ENCODE measurements at regions not wholly inside any gene's neighbourhood (a gene's known extent, or its start where the extent isn't known, plus 50 kb on each side); places are given as distances from the start of the nearest gene placed in this dataset.

- H3K4me1 ChIP-seq (ENCODE audit: control insufficient read depth, insufficient read depth, low read length), result peaks cover 7% of the 10 kb centered on the region; the same call in 1 of the 2 replicates
- H3K36me3 ChIP-seq (ENCODE audit: control insufficient read depth, insufficient read depth, low read length), result peaks cover 18% of the 10 kb centered on the region
- no peak overlapping the region for H3K4me3 ChIP-seq (ENCODE audit: low read depth, low read length)
- H3K27ac ChIP-seq (ENCODE audit: low read depth, low read length), result no peak overlapping the region
- no peaks in the 10 kb centered on the region for H3K9me3 ChIP-seq (ENCODE audit: control insufficient read depth, insufficient read depth, low read depth, low read length)
- no peak overlapping the region for H3K9ac ChIP-seq (ENCODE audit: low read length)
- H3K27me3 ChIP-seq (ENCODE audit: control insufficient read depth, insufficient read depth, low read length), result no peaks in the 10 kb centered on the region
Observed at GRCh38 chr11:17157761-17158160, 50.0 kb downstream of the PIK3C2A start.

- H3K4me1 ChIP-seq (ENCODE audit: control insufficient read depth, insufficient read depth, low read length), result peaks cover 7% of the 10 kb centered on the region; the same call in 1 of the 2 replicates
- no peak overlapping the region for H3K9ac ChIP-seq (ENCODE audit: low read length)
- H3K36me3 ChIP-seq (ENCODE audit: control insufficient read depth, insufficient read depth, low read length), result peaks cover 18% of the 10 kb centered on the region
Observed at GRCh38 chr11:17156283-17156682, 51.5 kb downstream of the PIK3C2A start.

GRCh38 chr11:17154409-17155159, 53.2 kb downstream of the PIK3C2A start:
- Histone ChIP-seq H3K9ac (ENCODE audit: low read length) (no peak overlapping the region), H3K9me3 (ENCODE audit: control insufficient read depth, insufficient read depth, low read depth, low read length) (no peaks in the 10 kb centered on the region), H3K4me1 (ENCODE audit: control insufficient read depth, insufficient read depth, low read length) (peaks cover 6% of the 10 kb centered on the region; the same call in 1 of the 2 replicates), H3K36me3 (ENCODE audit: control insufficient read depth, insufficient read depth, low read length) (peaks cover 18% of the 10 kb centered on the region), H3K27me3 (ENCODE audit: control insufficient read depth, insufficient read depth, low read length) (no peaks in the 10 kb centered on the region), H3K4me3 (ENCODE audit: low read depth, low read length) (no peak overlapping the region), H3K27ac (ENCODE audit: low read depth, low read length) (no peak overlapping the region)

More at GRCh38 chr11:17156283-17156682, 51.5 kb downstream of the PIK3C2A start:
- Histone ChIP-seq H3K9me3 (ENCODE audit: control insufficient read depth, insufficient read depth, low read depth, low read length) (no peaks in the 10 kb centered on the region), H3K27ac (ENCODE audit: low read depth, low read length) (no peak overlapping the region), H3K27me3 (ENCODE audit: control insufficient read depth, insufficient read depth, low read length) (no peaks in the 10 kb centered on the region), H3K4me3 (ENCODE audit: low read depth, low read length) (no peak overlapping the region)

GRCh38 chr11:17153757-17154156, 54.0 kb downstream of the PIK3C2A start:
- Histone ChIP-seq H3K9ac (ENCODE audit: low read length) (no peak overlapping the region), H3K9me3 (ENCODE audit: control insufficient read depth, insufficient read depth, low read depth, low read length) (no peaks in the 10 kb centered on the region), H3K27me3 (ENCODE audit: control insufficient read depth, insufficient read depth, low read length) (no peaks in the 10 kb centered on the region), H3K27ac (ENCODE audit: low read depth, low read length) (no peak overlapping the region), H3K36me3 (ENCODE audit: control insufficient read depth, insufficient read depth, low read length) (peaks cover 24% of the 10 kb centered on the region), H3K4me1 (ENCODE audit: control insufficient read depth, insufficient read depth, low read length) (no peaks in the 10 kb centered on the region), H3K4me3 (ENCODE audit: low read depth, low read length) (no peak overlapping the region)

GRCh38 chr11:17152306-17152705, 55.5 kb downstream of the PIK3C2A start:
- H3K9me3 ChIP-seq (ENCODE audit: control insufficient read depth, insufficient read depth, low read depth, low read length), result no peaks in the 10 kb centered on the region

GRCh38 chr11:17150521-17150920, 57.3 kb downstream of the PIK3C2A start:
- H3K27me3 ChIP-seq (ENCODE audit: control insufficient read depth, insufficient read depth, low read length), result no peaks in the 10 kb centered on the region
- peaks cover 45% of the 10 kb centered on the region for H3K36me3 ChIP-seq (ENCODE audit: control insufficient read depth, insufficient read depth, low read length)
- H3K9me3 ChIP-seq (ENCODE audit: control insufficient read depth, insufficient read depth, low read depth, low read length), result no peaks in the 10 kb centered on the region
- no peak overlapping the region for H3K4me3 ChIP-seq (ENCODE audit: low read depth, low read length)
- H3K9ac ChIP-seq (ENCODE audit: low read length), result no peak overlapping the region
- no peak overlapping the region for H3K27ac ChIP-seq (ENCODE audit: low read depth, low read length)
- no peaks in the 10 kb centered on the region for H3K4me1 ChIP-seq (ENCODE audit: control insufficient read depth, insufficient read depth, low read length)

More at GRCh38 chr11:17152306-17152705, 55.5 kb downstream of the PIK3C2A start:
- peaks cover 34% of the 10 kb centered on the region for H3K36me3 ChIP-seq (ENCODE audit: control insufficient read depth, insufficient read depth, low read length)
- no peak overlapping the region for H3K9ac ChIP-seq (ENCODE audit: low read length)
- no peak overlapping the region for H3K27ac ChIP-seq (ENCODE audit: low read depth, low read length)
- no peaks in the 10 kb centered on the region for H3K27me3 ChIP-seq (ENCODE audit: control insufficient read depth, insufficient read depth, low read length)
- H3K4me3 ChIP-seq (ENCODE audit: low read depth, low read length), result no peak overlapping the region
- no peaks in the 10 kb centered on the region for H3K4me1 ChIP-seq (ENCODE audit: control insufficient read depth, insufficient read depth, low read length)

GRCh38 chr11:17148536-17148935, 59.2 kb downstream of the PIK3C2A start:
- no peaks in the 10 kb centered on the region for H3K27me3 ChIP-seq (ENCODE audit: control insufficient read depth, insufficient read depth, low read length)
- peaks cover 47% of the 10 kb centered on the region for H3K36me3 ChIP-seq (ENCODE audit: control insufficient read depth, insufficient read depth, low read length)
- no peaks in the 10 kb centered on the region for H3K4me1 ChIP-seq (ENCODE audit: control insufficient read depth, insufficient read depth, low read length)
- H3K4me3 ChIP-seq (ENCODE audit: low read depth, low read length), result no peak overlapping the region
- H3K9ac ChIP-seq (ENCODE audit: low read length), result no peak overlapping the region
- H3K27ac ChIP-seq (ENCODE audit: low read depth, low read length), result no peak overlapping the region
- H3K9me3 ChIP-seq (ENCODE audit: control insufficient read depth, insufficient read depth, low read depth, low read length), result no peaks in the 10 kb centered on the region

GRCh38 chr11:17145972-17146371, 61.8 kb downstream of the PIK3C2A start:
- H3K9ac ChIP-seq (ENCODE audit: low read length), result no peak overlapping the region
- no peaks in the 10 kb centered on the region for H3K27me3 ChIP-seq (ENCODE audit: control insufficient read depth, insufficient read depth, low read length)
- H3K4me3 ChIP-seq (ENCODE audit: low read depth, low read length), result no peak overlapping the region
- H3K36me3 ChIP-seq (ENCODE audit: control insufficient read depth, insufficient read depth, low read length), result peaks cover 62% of the 10 kb centered on the region
- no peak overlapping the region for H3K27ac ChIP-seq (ENCODE audit: low read depth, low read length)
- H3K9me3 ChIP-seq (ENCODE audit: control insufficient read depth, insufficient read depth, low read depth, low read length), result no peaks in the 10 kb centered on the region
- no peaks in the 10 kb centered on the region; the same call in 1 of the 2 replicates for H3K4me1 ChIP-seq (ENCODE audit: control insufficient read depth, insufficient read depth, low read length)

- no peak overlapping the region for H3K27ac ChIP-seq (ENCODE audit: low read depth, low read length)
- no peaks in the 10 kb centered on the region; the same call in 1 of the 2 replicates for H3K4me1 ChIP-seq (ENCODE audit: control insufficient read depth, insufficient read depth, low read length)
- no peak overlapping the region for H3K9ac ChIP-seq (ENCODE audit: low read length)
- H3K27me3 ChIP-seq (ENCODE audit: control insufficient read depth, insufficient read depth, low read length), result no peaks in the 10 kb centered on the region
- H3K4me3 ChIP-seq (ENCODE audit: low read depth, low read length), result no peak overlapping the region
- no peaks in the 10 kb centered on the region for H3K9me3 ChIP-seq (ENCODE audit: control insufficient read depth, insufficient read depth, low read depth, low read length)
- H3K36me3 ChIP-seq (ENCODE audit: control insufficient read depth, insufficient read depth, low read length), result peaks cover 61% of the 10 kb centered on the region
Observed at GRCh38 chr11:17142450-17142849, 65.0 kb upstream of the RPS13 start.

GRCh38 chr11:17141156-17141555, 63.7 kb upstream of the RPS13 start:
- Histone ChIP-seq H3K9ac (ENCODE audit: low read length) (no peak overlapping the region), H3K27ac (ENCODE audit: low read depth, low read length) (no peak overlapping the region), H3K4me1 (ENCODE audit: control insufficient read depth, insufficient read depth, low read length) (peaks cover 2% of the 10 kb centered on the region; the same call in 1 of the 2 replicates), H3K36me3 (ENCODE audit: control insufficient read depth, insufficient read depth, low read length) (peaks cover 56% of the 10 kb centered on the region), H3K9me3 (ENCODE audit: control insufficient read depth, insufficient read depth, low read depth, low read length) (no peaks in the 10 kb centered on the region), H3K27me3 (ENCODE audit: control insufficient read depth, insufficient read depth, low read length) (no peaks in the 10 kb centered on the region), H3K4me3 (ENCODE audit: low read depth, low read length) (no peak overlapping the region)

GRCh38 chr11:17138562-17138961, 61.1 kb upstream of the RPS13 start:
- H3K9ac ChIP-seq (ENCODE audit: low read length), result no peak overlapping the region
- peaks cover 61% of the 10 kb centered on the region for H3K36me3 ChIP-seq (ENCODE audit: control insufficient read depth, insufficient read depth, low read length)
- no peaks in the 10 kb centered on the region for H3K27me3 ChIP-seq (ENCODE audit: control insufficient read depth, insufficient read depth, low read length)
- H3K27ac ChIP-seq (ENCODE audit: low read depth, low read length), result no peak overlapping the region
- no peaks in the 10 kb centered on the region for H3K9me3 ChIP-seq (ENCODE audit: control insufficient read depth, insufficient read depth, low read depth, low read length)
- no peak overlapping the region for H3K4me3 ChIP-seq (ENCODE audit: low read depth, low read length)
- H3K4me1 ChIP-seq (ENCODE audit: control insufficient read depth, insufficient read depth, low read length), result peaks cover 3% of the 10 kb centered on the region; the same call in 1 of the 2 replicates

Data from HUES6 (cell line).